ENCODE measurements at regions not wholly inside any gene's neighbourhood (a gene's known extent, or its start where the extent isn't known, plus 50 kb on each side); places are given as distances from the start of the nearest gene placed in this dataset.

GRCh38 chr11:106231591-106231990, 154.1 kb downstream of the AASDHPPT start:
- 92% methylated on average over 2 of the region's 2 CpGs for WGBS
- no peaks in the 10 kb centered on the region for H3K9me3 ChIP-seq (ENCODE audit: control insufficient read depth in 2 of 2, insufficient read depth in 1 of 2, low read length in 1 of 2)
- H3K36me3 ChIP-seq (ENCODE audit: control insufficient read depth in 2 of 2, insufficient read depth in 2 of 2, low read length in 1 of 2): no peaks in the 10 kb centered on the region
- H3K4me3 ChIP-seq (ENCODE audit: low read length in 2 of 2): no peak overlapping the region
- no peaks in the 10 kb centered on the region for H3K27me3 ChIP-seq (ENCODE audit: control insufficient read depth in 2 of 2, insufficient read depth in 1 of 2, low read length in 1 of 2)
- no peaks in the 10 kb centered on the region for H3K4me1 ChIP-seq (ENCODE audit: control insufficient read depth in 2 of 2, insufficient read depth in 2 of 2, low read length in 2 of 2)
- no peak for DNase-seq (ENCODE audit: low read depth in 6 of 9, low spot score in 9 of 9)
- no peak overlapping the region for H3K27ac ChIP-seq (ENCODE audit: low read depth in 1 of 2, low read length in 1 of 2)

GRCh38 chr11:106233191-106233590, 155.7 kb downstream of the AASDHPPT start:
- Histone ChIP-seq H3K4me3 (ENCODE audit: low read length in 2 of 2) (no peak overlapping the region), H3K9me3 (ENCODE audit: control insufficient read depth in 2 of 2, insufficient read depth in 1 of 2, low read length in 1 of 2) (no peaks in the 10 kb centered on the region), H3K27ac (ENCODE audit: low read depth in 1 of 2, low read length in 1 of 2) (no peak overlapping the region), H3K27me3 (ENCODE audit: control insufficient read depth in 2 of 2, insufficient read depth in 1 of 2, low read length in 1 of 2) (no peaks in the 10 kb centered on the region), H3K36me3 (ENCODE audit: control insufficient read depth in 2 of 2, insufficient read depth in 2 of 2, low read length in 1 of 2) (no peaks in the 10 kb centered on the region), H3K4me1 (ENCODE audit: control insufficient read depth in 2 of 2, insufficient read depth in 2 of 2, low read length in 2 of 2) (no peaks in the 10 kb centered on the region)
- WGBS: 89% methylated on average over 1 of the region's 1 CpG
- DNase-seq (ENCODE audit: low read depth in 6 of 9, low spot score in 9 of 9): no peak

DNA sequence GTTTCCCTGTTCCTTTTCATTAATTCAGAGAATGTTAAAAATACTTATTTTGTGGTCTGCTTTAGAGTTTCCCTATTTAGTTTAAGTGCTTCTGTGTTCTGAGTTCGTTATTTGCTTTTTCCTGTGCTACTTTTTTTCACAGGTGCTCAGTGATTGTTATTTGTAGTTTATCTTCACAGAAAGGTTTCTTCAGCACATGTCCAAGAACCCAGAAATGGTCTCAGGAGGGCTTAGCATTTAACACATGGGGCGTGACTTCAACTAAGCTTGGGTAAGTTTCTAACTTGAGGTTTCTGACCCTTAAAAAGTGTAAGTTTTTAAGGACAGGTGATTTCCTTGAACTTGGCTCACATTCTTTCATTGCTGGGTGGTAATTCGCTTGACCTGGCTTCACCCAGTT, 157.3 kb downstream of the AASDHPPT start:
- H3K9me3 ChIP-seq (ENCODE audit: control insufficient read depth in 2 of 2, insufficient read depth in 1 of 2, low read length in 1 of 2): no peaks in the 10 kb centered on the region
- H3K4me1 ChIP-seq (ENCODE audit: control insufficient read depth in 2 of 2, insufficient read depth in 2 of 2, low read length in 2 of 2): no peaks in the 10 kb centered on the region
- DNase-seq (ENCODE audit: low read depth in 6 of 9, low spot score in 9 of 9): no peak
- 79% methylated on average over 3 of the region's 3 CpGs for WGBS
- H3K4me3 ChIP-seq (ENCODE audit: low read length in 2 of 2): no peak overlapping the region
- no peak overlapping the region for H3K27ac ChIP-seq (ENCODE audit: low read depth in 1 of 2, low read length in 1 of 2)
- H3K27me3 ChIP-seq (ENCODE audit: control insufficient read depth in 2 of 2, insufficient read depth in 1 of 2, low read length in 1 of 2): no peaks in the 10 kb centered on the region
- H3K36me3 ChIP-seq (ENCODE audit: control insufficient read depth in 2 of 2, insufficient read depth in 2 of 2, low read length in 1 of 2): no peaks in the 10 kb centered on the region

- no peaks in the 10 kb centered on the region for H3K27me3 ChIP-seq (ENCODE audit: control insufficient read depth in 2 of 2, insufficient read depth in 1 of 2, low read length in 1 of 2)
- no peaks in the 10 kb centered on the region for H3K4me1 ChIP-seq (ENCODE audit: control insufficient read depth in 2 of 2, insufficient read depth in 2 of 2, low read length in 2 of 2)
- 88% methylated on average over 2 of the region's 2 CpGs for WGBS
- no peak overlapping the region for H3K27ac ChIP-seq (ENCODE audit: low read depth in 1 of 2, low read length in 1 of 2)
- H3K4me3 ChIP-seq (ENCODE audit: low read length in 2 of 2): no peak overlapping the region
- H3K9me3 ChIP-seq (ENCODE audit: control insufficient read depth in 2 of 2, insufficient read depth in 1 of 2, low read length in 1 of 2): no peaks in the 10 kb centered on the region
- H3K36me3 ChIP-seq (ENCODE audit: control insufficient read depth in 2 of 2, insufficient read depth in 2 of 2, low read length in 1 of 2): no peaks in the 10 kb centered on the region
- DNase-seq (ENCODE audit: low read depth in 6 of 9, low spot score in 9 of 9): no peak
Observed at GRCh38 chr11:106236295-106236694, 158.8 kb downstream of the AASDHPPT start.

- Histone ChIP-seq H3K9me3 (ENCODE audit: control insufficient read depth in 2 of 2, insufficient read depth in 1 of 2, low read length in 1 of 2) (no peaks in the 10 kb centered on the region), H3K36me3 (ENCODE audit: control insufficient read depth in 2 of 2, insufficient read depth in 2 of 2, low read length in 1 of 2) (no peaks in the 10 kb centered on the region), H3K27ac (ENCODE audit: low read depth in 1 of 2, low read length in 1 of 2) (no peak overlapping the region), H3K4me3 (ENCODE audit: low read length in 2 of 2) (no peak overlapping the region), H3K27me3 (ENCODE audit: control insufficient read depth in 2 of 2, insufficient read depth in 1 of 2, low read length in 1 of 2) (no peaks in the 10 kb centered on the region), H3K4me1 (ENCODE audit: control insufficient read depth in 2 of 2, insufficient read depth in 2 of 2, low read length in 2 of 2) (no peaks in the 10 kb centered on the region)
- no peak for DNase-seq (ENCODE audit: low read depth in 6 of 9, low spot score in 9 of 9)
- WGBS: 95% methylated on average over 1 of the region's 1 CpG
Observed at GRCh38 chr11:106238704-106239360, 161.4 kb downstream of the AASDHPPT start.

- Histone ChIP-seq H3K4me3 (ENCODE audit: low read length in 2 of 2) (no peak overlapping the region), H3K4me1 (ENCODE audit: control insufficient read depth in 2 of 2, insufficient read depth in 2 of 2, low read length in 2 of 2) (no peaks in the 10 kb centered on the region), H3K36me3 (ENCODE audit: control insufficient read depth in 2 of 2, insufficient read depth in 2 of 2, low read length in 1 of 2) (no peaks in the 10 kb centered on the region), H3K9me3 (ENCODE audit: control insufficient read depth in 2 of 2, insufficient read depth in 1 of 2, low read length in 1 of 2) (peaks cover 0 to 4% of the 10 kb centered on the region in 2 donors), H3K27ac (ENCODE audit: low read depth in 1 of 2, low read length in 1 of 2) (no peak overlapping the region), H3K27me3 (ENCODE audit: control insufficient read depth in 2 of 2, insufficient read depth in 1 of 2, low read length in 1 of 2) (no peaks in the 10 kb centered on the region)
- DNase-seq (ENCODE audit: low read depth in 6 of 9, low spot score in 9 of 9): no peak
- 93% methylated on average over 6 of the region's 6 CpGs for WGBS
Observed at GRCh38 chr11:106241601-106242257, 164.3 kb downstream of the AASDHPPT start.

- Histone ChIP-seq H3K9me3 (ENCODE audit: control insufficient read depth in 2 of 2, insufficient read depth in 1 of 2, low read length in 1 of 2) (peaks cover 0 to 7% of the 10 kb centered on the region in 2 donors), H3K27me3 (ENCODE audit: control insufficient read depth in 2 of 2, insufficient read depth in 1 of 2, low read length in 1 of 2) (no peaks in the 10 kb centered on the region), H3K4me1 (ENCODE audit: control insufficient read depth in 2 of 2, insufficient read depth in 2 of 2, low read length in 2 of 2) (no peaks in the 10 kb centered on the region), H3K27ac (ENCODE audit: low read depth in 1 of 2, low read length in 1 of 2) (no peak overlapping the region), H3K4me3 (ENCODE audit: low read length in 2 of 2) (no peak overlapping the region), H3K36me3 (ENCODE audit: control insufficient read depth in 2 of 2, insufficient read depth in 2 of 2, low read length in 1 of 2) (no peaks in the 10 kb centered on the region)
- no peak for DNase-seq (ENCODE audit: low read depth in 6 of 9, low spot score in 9 of 9)
- 58% methylated on average over 2 of the region's 2 CpGs for WGBS
Observed at GRCh38 chr11:106242718-106243415, 165.4 kb downstream of the AASDHPPT start.

- H3K27me3 ChIP-seq (ENCODE audit: control insufficient read depth in 2 of 2, insufficient read depth in 1 of 2, low read length in 1 of 2): no peaks in the 10 kb centered on the region
- H3K4me1 ChIP-seq (ENCODE audit: control insufficient read depth in 2 of 2, insufficient read depth in 2 of 2, low read length in 2 of 2): no peaks in the 10 kb centered on the region
- no peak overlapping the region for H3K4me3 ChIP-seq (ENCODE audit: low read length in 2 of 2)
- peaks cover 0 to 7% of the 10 kb centered on the region in 2 donors for H3K9me3 ChIP-seq (ENCODE audit: control insufficient read depth in 2 of 2, insufficient read depth in 1 of 2, low read length in 1 of 2)
- no peak overlapping the region for H3K27ac ChIP-seq (ENCODE audit: low read depth in 1 of 2, low read length in 1 of 2)
- no peak for DNase-seq (ENCODE audit: low read depth in 6 of 9, low spot score in 9 of 9)
- 82% methylated on average over 3 of the region's 3 CpGs for WGBS
- no peaks in the 10 kb centered on the region for H3K36me3 ChIP-seq (ENCODE audit: control insufficient read depth in 2 of 2, insufficient read depth in 2 of 2, low read length in 1 of 2)
Observed at GRCh38 chr11:106246495-106246894, 169.0 kb downstream of the AASDHPPT start.

DNA sequence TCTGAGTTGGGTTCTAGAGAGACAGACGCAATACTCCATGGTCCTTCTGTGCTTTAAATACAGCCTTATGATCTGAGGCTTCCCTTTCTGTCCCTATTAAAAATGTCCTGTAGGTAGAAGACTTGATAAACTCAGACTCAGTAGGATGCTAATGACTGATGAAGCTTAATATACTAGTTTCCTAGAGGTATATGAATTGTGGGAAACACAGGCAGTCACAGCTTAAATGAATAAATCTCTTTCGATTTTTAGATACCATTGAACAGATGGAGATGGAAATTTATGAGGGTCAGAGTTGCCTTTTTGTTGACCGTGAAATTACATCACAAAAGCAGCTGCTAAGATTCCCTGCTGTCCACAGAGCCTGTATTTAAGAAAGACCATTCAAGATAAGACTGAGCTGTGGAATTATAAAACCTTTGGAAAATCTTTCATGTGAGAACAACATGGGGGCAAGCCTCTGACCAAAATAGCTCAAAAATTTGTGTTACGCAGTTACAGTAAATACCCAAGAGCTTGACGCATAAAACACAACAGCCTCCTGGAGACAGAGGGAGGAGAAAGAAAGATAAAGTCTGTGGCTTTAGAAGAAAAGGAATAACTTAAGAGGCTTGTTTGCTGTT, 172.3 kb downstream of the AASDHPPT start:
- Histone ChIP-seq H3K9me3 (ENCODE audit: control insufficient read depth in 2 of 2, insufficient read depth in 1 of 2, low read length in 1 of 2) (peaks cover 0 to 7% of the 10 kb centered on the region in 2 donors), H3K36me3 (ENCODE audit: control insufficient read depth in 2 of 2, insufficient read depth in 2 of 2, low read length in 1 of 2) (no peaks in the 10 kb centered on the region), H3K4me3 (ENCODE audit: low read length in 2 of 2) (no peak overlapping the region), H3K27ac (ENCODE audit: low read depth in 1 of 2, low read length in 1 of 2) (no peak overlapping the region), H3K4me1 (ENCODE audit: control insufficient read depth in 2 of 2, insufficient read depth in 2 of 2, low read length in 2 of 2) (no peaks in the 10 kb centered on the region), H3K27me3 (ENCODE audit: control insufficient read depth in 2 of 2, insufficient read depth in 1 of 2, low read length in 1 of 2) (no peaks in the 10 kb centered on the region)
- WGBS: 81% methylated on average over 5 of the region's 5 CpGs
- no peak for DNase-seq (ENCODE audit: low read depth in 6 of 9, low spot score in 9 of 9)
